ENCODE measurements at regions not wholly inside any gene's neighbourhood (a gene's known extent, or its start where the extent isn't known, plus 50 kb on each side); places are given as distances from the start of the nearest gene placed in this dataset.
"Not testable (repeated sequence)": the region's sequence is repeated elsewhere in the genome, so short reads cannot be mapped to it uniquely, and the experiment has no call there.

DNA sequence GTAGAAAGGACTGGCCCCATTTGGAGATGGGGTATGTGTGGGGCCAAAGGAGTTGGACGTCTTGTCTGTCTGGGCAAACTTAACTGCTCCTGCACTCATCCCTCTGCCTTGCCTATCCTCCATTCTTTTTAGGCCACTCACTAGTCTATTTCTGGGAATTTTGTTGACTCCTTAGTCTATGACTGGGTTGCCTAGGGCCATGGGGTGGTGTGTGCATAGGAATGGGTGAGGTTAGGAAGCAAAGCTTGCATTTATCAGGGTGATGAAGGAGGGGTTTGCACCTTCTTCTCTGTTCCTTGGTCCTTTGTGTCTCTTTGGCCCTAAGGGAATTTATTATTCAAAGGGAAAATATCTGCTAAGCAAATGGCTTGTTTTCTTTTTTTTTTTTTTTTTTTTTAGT lies 80.9 kb upstream of the OR9Q1 start:
- H3K23me2 ChIP-seq (ENCODE audit: insufficient read length, low read depth, low read length, poor library complexity, severe bottlenecking): no peaks in the 10 kb centered on the region
- no peak overlapping the region for H3K14ac ChIP-seq (ENCODE audit: insufficient read depth, low read length)
- H3K4ac ChIP-seq (ENCODE audit: low read depth, low read length): no peak overlapping the region
- no peak overlapping the region for H2BK5ac ChIP-seq (ENCODE audit: insufficient read length, low read length)
- TF ChIP-seq, protein P1, sequence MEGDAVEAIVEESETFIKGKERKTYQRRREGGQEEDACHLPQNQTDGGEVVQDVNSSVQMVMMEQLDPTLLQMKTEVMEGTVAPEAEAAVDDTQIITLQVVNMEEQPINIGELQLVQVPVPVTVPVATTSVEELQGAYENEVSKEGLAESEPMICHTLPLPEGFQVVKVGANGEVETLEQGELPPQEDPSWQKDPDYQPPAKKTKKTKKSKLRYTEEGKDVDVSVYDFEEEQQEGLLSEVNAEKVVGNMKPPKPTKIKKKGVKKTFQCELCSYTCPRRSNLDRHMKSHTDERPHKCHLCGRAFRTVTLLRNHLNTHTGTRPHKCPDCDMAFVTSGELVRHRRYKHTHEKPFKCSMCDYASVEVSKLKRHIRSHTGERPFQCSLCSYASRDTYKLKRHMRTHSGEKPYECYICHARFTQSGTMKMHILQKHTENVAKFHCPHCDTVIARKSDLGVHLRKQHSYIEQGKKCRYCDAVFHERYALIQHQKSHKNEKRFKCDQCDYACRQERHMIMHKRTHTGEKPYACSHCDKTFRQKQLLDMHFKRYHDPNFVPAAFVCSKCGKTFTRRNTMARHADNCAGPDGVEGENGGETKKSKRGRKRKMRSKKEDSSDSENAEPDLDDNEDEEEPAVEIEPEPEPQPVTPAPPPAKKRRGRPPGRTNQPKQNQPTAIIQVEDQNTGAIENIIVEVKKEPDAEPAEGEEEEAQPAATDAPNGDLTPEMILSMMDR (conservative IDR thresholded peaks at IDR 0.05): no peak
- no peak overlapping the region for H3K18ac ChIP-seq (ENCODE audit: insufficient read length, low read depth, low read length)
- no peaks in the 10 kb centered on the region for H3K79me2 ChIP-seq (ENCODE audit: insufficient read depth, low read length)
- no peak for DNase-seq
- H3K9me3 ChIP-seq (ENCODE audit: control insufficient read depth, low read depth, low read length): no peaks in the 10 kb centered on the region
- H3K27ac ChIP-seq (ENCODE audit: insufficient read length, low read depth, low read length): no peak overlapping the region
- no peak overlapping the region for H3K4me2 ChIP-seq (ENCODE audit: insufficient read depth, insufficient read length, low read length)
- no peak overlapping the region for H4K91ac ChIP-seq (ENCODE audit: insufficient read length, low read depth, low read length)
- no peak overlapping the region for H4K5ac ChIP-seq (ENCODE audit: insufficient read length, low read depth, low read length)
- no peak overlapping the region for H2BK15ac ChIP-seq (ENCODE audit: low read depth, low read length)
- Mint-ChIP-seq H3K9me3 (peaks cover 3 to 10% of the 10 kb centered on the region in 2 experiments; a peak in 3 of 5 replicates), H3K27ac (no peak overlapping the region; a peak in 1 of 7 replicates), H3K36me3 (ENCODE audit: insufficient read depth in 1 of 3, low read depth in 3 of 3) (peaks cover 0 to 4% (median 2%) of the 10 kb centered on the region in 3 experiments; a peak in 3 of 7 replicates), H3K27me3 (ENCODE audit: low read depth) (no peaks in the 10 kb centered on the region; the same call in 1 of the 2 replicates), H3K4me3 (no peak overlapping the region), H3K4me1 (no peaks in the 10 kb centered on the region)
- H4K20me1 ChIP-seq (ENCODE audit: control insufficient read depth, insufficient read depth, insufficient read length): no peaks in the 10 kb centered on the region
- H2BK12ac ChIP-seq (ENCODE audit: insufficient read length, low read depth, low read length): no peak overlapping the region
- no peak overlapping the region for H3K56ac ChIP-seq (ENCODE audit: insufficient read length, low read depth, low read length)
- H4K8ac ChIP-seq (replicated peaks; ENCODE audit: insufficient read length, low read depth, low read length): no peak overlapping the region
- H2AFZ ChIP-seq (ENCODE audit: low read length): no peak overlapping the region
- H2BK20ac ChIP-seq (ENCODE audit: low read depth, low read length, poor library complexity, severe bottlenecking): no peak overlapping the region
- WGBS (ENCODE audit: extremely low coverage, insufficient read length, low lambda C conversion rate): no CpG with 5 or more reads among the region's 1 CpG
- H2BK120ac ChIP-seq (ENCODE audit: low read depth, low read length, poor library complexity, severe bottlenecking): no peak overlapping the region
- H2AK5ac ChIP-seq (ENCODE audit: insufficient read length, low read length): no peak overlapping the region
- H3K27me3 ChIP-seq (ENCODE audit: insufficient read depth, low read length): no peaks in the 10 kb centered on the region
- H3K9ac ChIP-seq (ENCODE audit: extremely low read depth, insufficient read length, low read length): no peak overlapping the region
- H3K23ac ChIP-seq (ENCODE audit: insufficient read length, low read depth, low read length): no peak overlapping the region
- no peaks in the 10 kb centered on the region for H3K4me1 ChIP-seq (ENCODE audit: insufficient read depth, low read length)
- no peak overlapping the region for H3T11ph ChIP-seq (ENCODE audit: low read length)
- H3K79me1 ChIP-seq (ENCODE audit: insufficient read depth, low read depth, low read length, poor library complexity, severe bottlenecking): no peaks in the 10 kb centered on the region

DNA sequence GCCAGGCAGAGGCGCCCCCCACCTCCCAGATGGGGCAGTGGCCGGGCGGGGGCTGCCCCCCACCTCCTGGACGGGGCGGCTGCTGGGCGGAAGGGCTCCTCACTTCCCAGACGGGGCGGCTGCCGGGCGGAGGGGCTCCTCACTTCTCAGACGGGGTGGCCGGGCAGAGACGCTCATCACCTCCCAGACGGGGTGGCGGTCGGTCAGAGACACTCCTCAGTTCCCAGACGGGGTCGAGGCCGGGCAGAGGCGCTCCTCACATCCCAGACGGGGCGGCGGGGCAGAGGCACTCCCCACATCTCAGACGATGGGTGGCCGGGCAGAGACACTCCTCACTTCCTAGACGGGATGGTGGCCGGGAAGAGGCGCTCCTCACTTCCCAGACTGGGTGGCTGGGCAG lies 79.9 kb upstream of the OR9Q1 start:
- not testable (repeated sequence) for H4K8ac ChIP-seq (replicated peaks; ENCODE audit: insufficient read length, low read depth, low read length); H3K4me1 Mint-ChIP-seq; H3K4me3 Mint-ChIP-seq; H2BK20ac ChIP-seq (ENCODE audit: low read depth, low read length, poor library complexity, severe bottlenecking); H3K4ac ChIP-seq (ENCODE audit: low read depth, low read length); H4K20me1 ChIP-seq (ENCODE audit: control insufficient read depth, insufficient read depth, insufficient read length); H3K27ac ChIP-seq (ENCODE audit: insufficient read length, low read depth, low read length); H3K79me2 ChIP-seq (ENCODE audit: insufficient read depth, low read length); H3K27ac Mint-ChIP-seq; H3K9me3 Mint-ChIP-seq; H2BK5ac ChIP-seq (ENCODE audit: insufficient read length, low read length); H3K79me1 ChIP-seq (ENCODE audit: insufficient read depth, low read depth, low read length, poor library complexity, severe bottlenecking); H2AK5ac ChIP-seq (ENCODE audit: insufficient read length, low read length); H2BK15ac ChIP-seq (ENCODE audit: low read depth, low read length); H3K14ac ChIP-seq (ENCODE audit: insufficient read depth, low read length); H3K56ac ChIP-seq (ENCODE audit: insufficient read length, low read depth, low read length); H3K27me3 Mint-ChIP-seq (ENCODE audit: low read depth); DNase-seq; H2BK12ac ChIP-seq (ENCODE audit: insufficient read length, low read depth, low read length); H2AFZ ChIP-seq (ENCODE audit: low read length); H3K18ac ChIP-seq (ENCODE audit: insufficient read length, low read depth, low read length); H3K9ac ChIP-seq (ENCODE audit: extremely low read depth, insufficient read length, low read length); H3T11ph ChIP-seq (ENCODE audit: low read length); H4K91ac ChIP-seq (ENCODE audit: insufficient read length, low read depth, low read length); H3K23me2 ChIP-seq (ENCODE audit: insufficient read length, low read depth, low read length, poor library complexity, severe bottlenecking); H3K9me3 ChIP-seq (ENCODE audit: control insufficient read depth, low read depth, low read length); H2BK120ac ChIP-seq (ENCODE audit: low read depth, low read length, poor library complexity, severe bottlenecking); H3K4me2 ChIP-seq (ENCODE audit: insufficient read depth, insufficient read length, low read length); H3K36me3 Mint-ChIP-seq (ENCODE audit: insufficient read depth in 1 of 3, low read depth in 3 of 3); H3K23ac ChIP-seq (ENCODE audit: insufficient read length, low read depth, low read length); H3K27me3 ChIP-seq (ENCODE audit: insufficient read depth, low read length); H4K5ac ChIP-seq (ENCODE audit: insufficient read length, low read depth, low read length); H3K4me1 ChIP-seq (ENCODE audit: insufficient read depth, low read length)
- WGBS (ENCODE audit: extremely low coverage, insufficient read length, low lambda C conversion rate): no CpG with 5 or more reads among the region's 28 CpGs

Data from H9 (cell line).